Activated B cell treated with CpG ODN at 0.5 μM for 24 hours (primary cell): ENCODE measurements at regions not wholly inside any gene's neighbourhood (a gene's known extent, or its start where the extent isn't known, plus 50 kb on each side); places are given as distances from the start of the nearest gene placed in this dataset.

Experiments
- ATAC-seq: fragments of 200-7000 bp; cut with Tn5 transposase; one replicate; pipeline ENCODE4 v1.10.0; 2021; ENCODE audit warnings: low read depth, mild to moderate bottlenecking, moderate library complexity
- CTCF ChIA-PET: fragments of 350-600 bp; sonication (Branson Sonifier 250); formaldehyde crosslinking; loops from one replicate; lab custom pipeline; 2021; ENCODE audit warnings: antibody characterized with exemption; lab: Charles Lee
- POLR2A ChIA-PET: fragments of 350-600 bp; sonication (Branson Sonifier 250); formaldehyde crosslinking; loops from one replicate; lab custom pipeline; 2021; ENCODE audit warnings: antibody characterized with exemption; lab: Charles Lee
- DNase-seq: peaks from one replicate; pipeline ENCODE4 v3.0.0; 2022
- H3K27ac Mint-ChIP-seq: one replicate; pipeline ENCODE4 v1.8.0; 2020; ENCODE audit warnings: mixed read lengths
- H3K27me3 Mint-ChIP-seq: one replicate; pipeline ENCODE4 v1.8.0; 2021; ENCODE audit warnings: mixed read lengths
- H3K36me3 Mint-ChIP-seq: one replicate; pipeline ENCODE4 v1.8.0; 2021; ENCODE audit warnings: low read depth, mixed read lengths
- H3K4me1 Mint-ChIP-seq: one replicate; pipeline ENCODE4 v1.8.0; 2021; ENCODE audit warnings: mixed read lengths
- H3K4me3 Mint-ChIP-seq: one replicate; pipeline ENCODE4 v1.8.0; 2020; ENCODE audit warnings: mild to moderate bottlenecking, mixed read lengths
- H3K9me3 Mint-ChIP-seq: one replicate; pipeline ENCODE4 v1.8.0; 2020; ENCODE audit warnings: mixed read lengths
- CTCF ChIP-seq: fragments of 200-600 bp; IDR thresholded peaks from one replicate; pipeline ENCODE4 v1.8.0; 2022; ENCODE audit warnings: antibody characterized with exemption, mild to moderate bottlenecking
- intact Hi-C: fragments of 100-400 bp; cut with micrococcal nuclease; formaldehyde crosslinking; loops from one replicate; pipeline ENCODE4 v1.15.1; 2024

DNA sequence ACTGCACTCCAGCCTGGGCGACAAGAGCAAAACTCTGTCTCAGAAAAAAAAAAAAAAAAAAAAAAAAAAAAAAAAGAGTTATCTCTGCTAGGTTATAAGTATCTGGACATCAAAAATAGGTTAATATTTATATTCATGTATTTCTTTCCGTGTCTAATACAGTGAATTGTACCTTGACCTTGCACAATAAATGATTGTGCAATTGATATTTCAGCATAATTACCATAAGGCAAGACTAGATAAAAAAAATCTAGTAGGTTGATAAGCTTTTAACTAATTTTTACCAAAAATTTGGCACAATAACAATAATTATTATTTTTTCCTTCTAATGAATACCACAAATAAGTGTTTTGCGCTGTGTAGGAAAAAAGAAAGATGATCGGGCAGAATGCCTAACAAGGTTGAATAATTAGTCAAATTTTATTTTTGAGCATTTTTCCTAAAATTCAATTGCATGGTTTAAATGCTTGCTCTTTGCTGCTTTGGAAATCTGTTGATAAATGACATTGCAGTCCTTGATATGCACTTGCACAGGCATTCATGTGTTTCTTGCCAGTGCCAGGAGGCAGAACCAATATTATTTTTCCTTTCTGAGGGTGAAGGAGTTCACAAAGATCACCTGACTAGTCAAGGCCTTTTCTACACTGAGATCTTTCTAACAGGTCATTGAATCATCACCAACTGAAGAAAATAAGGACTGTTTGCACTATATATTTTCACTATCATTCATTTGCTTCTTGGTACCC is 127.5 kb downstream of the ARRDC3 start:
- ChIA-PET POLR2A (no interaction called here), CTCF (no interaction called here)

GRCh38 chr5:91252916-91253315 is 130.2 kb downstream of the ARRDC3 start:
- ChIA-PET CTCF (no interaction called here), POLR2A (interaction anchor here (0.7 to 1.6 kb wide), 3 partner anchors 9 to 31 kb away, joined by 3 to 4 read pairs (median 3); no protein-coding TSS in a partner anchor)
- peaks cover 5% of the 10 kb centered on the region for H3K9me3 Mint-ChIP-seq
- no peak for TF ChIP-seq CTCF
- DNase-seq (no peak), ATAC-seq (no peak)
- no peaks in the 10 kb centered on the region for H3K36me3 Mint-ChIP-seq
- intact Hi-C loops, result no loop called here
- H3K27ac Mint-ChIP-seq, result no peak overlapping the region
- H3K27me3 Mint-ChIP-seq, result peaks cover 5% of the 10 kb centered on the region
- H3K4me1 Mint-ChIP-seq, result no peaks in the 10 kb centered on the region
- H3K4me3 Mint-ChIP-seq, result no peak overlapping the region

More for the DNA sequence above, 127.5 kb downstream of the ARRDC3 start:
- DNase-seq (no peak), ATAC-seq (no peak)
- no peak overlapping the region for H3K27ac Mint-ChIP-seq
- H3K4me1 Mint-ChIP-seq, result no peaks in the 10 kb centered on the region
- H3K9me3 Mint-ChIP-seq, result no peaks in the 10 kb centered on the region
- no peak overlapping the region for H3K4me3 Mint-ChIP-seq
- no peaks in the 10 kb centered on the region for H3K36me3 Mint-ChIP-seq
- peaks cover 5% of the 10 kb centered on the region for H3K27me3 Mint-ChIP-seq
- no peak for TF ChIP-seq CTCF
- intact Hi-C loops, result no loop called here

DNA sequence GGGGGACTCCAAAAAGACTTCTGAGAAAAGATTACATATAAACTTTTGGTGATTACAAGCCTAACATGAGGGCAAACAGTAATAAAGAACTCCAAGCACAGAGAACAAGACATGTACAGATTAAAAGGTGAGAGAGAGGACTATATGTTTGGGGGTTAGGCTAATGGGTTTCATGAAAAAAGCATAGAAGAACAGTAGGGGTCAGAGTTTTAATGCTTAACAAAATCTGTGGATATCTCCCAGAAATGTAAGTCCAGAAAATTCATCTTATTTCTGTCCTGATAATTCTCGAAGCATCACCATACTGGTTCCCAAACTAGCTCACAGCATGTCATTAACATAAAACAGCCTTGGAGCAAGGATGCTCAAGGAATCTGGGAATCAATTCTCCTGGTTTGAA is 137.2 kb downstream of the ARRDC3 start:
- no peak overlapping the region for H3K27ac Mint-ChIP-seq
- no peaks in the 10 kb centered on the region for H3K4me1 Mint-ChIP-seq
- no peak overlapping the region for H3K4me3 Mint-ChIP-seq

DNA sequence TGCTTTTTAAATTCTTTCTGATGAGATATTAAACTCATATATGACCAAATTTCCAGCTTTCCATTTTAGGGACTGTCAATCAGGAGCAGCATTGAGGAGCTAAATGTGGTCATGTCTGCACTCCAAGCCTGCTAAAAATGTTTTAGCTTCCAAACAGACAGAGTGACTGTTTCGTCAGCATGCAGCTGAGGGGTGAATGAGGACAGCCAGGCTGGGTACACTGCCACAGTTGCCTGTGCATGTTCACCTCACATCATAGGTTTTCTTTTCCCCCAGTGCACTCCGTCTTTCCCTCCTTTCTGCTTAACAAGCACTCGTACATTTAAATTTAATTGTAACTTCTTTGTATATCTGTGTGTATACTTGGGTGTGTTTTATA is 138.1 kb downstream of the ARRDC3 start:
- POLR2A ChIA-PET, result no interaction called here
- Mint-ChIP-seq H3K27ac (no peak overlapping the region), H3K27me3 (peaks cover 8% of the 10 kb centered on the region), H3K4me3 (no peak overlapping the region), H3K9me3 (peaks cover 12% of the 10 kb centered on the region), H3K4me1 (no peaks in the 10 kb centered on the region), H3K36me3 (peaks cover 3% of the 10 kb centered on the region)
- no peak for DNase-seq
- TF ChIP-seq CTCF, result no peak
- intact Hi-C loops, result no loop called here
- no peak for ATAC-seq
- CTCF ChIA-PET, result interaction anchor here (1.1 to 2.4 kb wide), 2 partner anchors 25 to 140 kb away, joined by 3 to 15 read pairs; no protein-coding TSS in a partner anchor

More for the DNA sequence above, 137.2 kb downstream of the ARRDC3 start:
- ATAC-seq (no peak), DNase-seq (no peak)
- no peak for TF ChIP-seq CTCF
- Mint-ChIP-seq H3K9me3 (peaks cover 13% of the 10 kb centered on the region), H3K27me3 (peaks cover 8% of the 10 kb centered on the region), H3K36me3 (peaks cover 3% of the 10 kb centered on the region)
- intact Hi-C loops, result no loop called here
- POLR2A ChIA-PET, result no interaction called here
- CTCF ChIA-PET, result interaction anchor here (1.3 to 2.4 kb wide), 2 partner anchors 20 to 139 kb away, joined by 3 to 15 read pairs; no protein-coding TSS in a partner anchor

DNA sequence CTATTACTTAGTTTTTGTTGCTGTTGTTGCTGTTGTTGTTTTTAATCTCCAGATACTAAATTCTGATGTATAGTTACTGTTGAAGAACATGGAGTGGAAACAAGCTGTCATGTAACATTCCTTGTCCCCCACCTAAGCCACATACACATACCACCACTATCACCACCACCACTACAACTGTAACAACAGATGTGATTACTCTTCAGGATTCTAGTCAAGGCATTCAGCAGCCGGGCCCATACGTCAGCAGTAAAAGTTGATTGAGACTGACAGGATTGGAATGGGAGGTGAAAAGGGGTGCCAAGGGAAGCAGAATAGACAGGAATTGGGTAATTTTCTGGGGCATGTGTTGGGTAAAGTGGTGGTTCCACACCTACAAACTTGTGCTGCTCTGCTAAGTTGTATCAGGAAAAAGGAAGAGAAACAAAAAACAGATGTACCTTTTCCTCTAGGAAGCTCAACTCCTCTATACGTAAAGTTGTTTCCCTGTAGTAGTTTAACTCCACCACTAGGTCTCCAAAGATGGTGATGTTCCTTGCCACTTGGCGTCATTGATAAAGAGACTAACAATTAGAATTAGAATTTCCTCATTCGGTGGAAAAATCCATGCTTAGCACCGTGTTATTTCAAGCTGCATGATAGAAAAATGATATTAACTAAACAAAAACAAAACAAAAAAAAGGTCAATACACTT is 138.6 kb downstream of the ARRDC3 start:
- CTCF ChIA-PET, result interaction anchor here (1.1 to 1.3 kb wide), 2 partner anchors 25 to 140 kb away, joined by 3 read pairs; no protein-coding TSS in a partner anchor
- POLR2A ChIA-PET, result interaction anchor here (0.7 kb wide), 1 partner anchor 72 kb away, joined by 3 read pairs; no protein-coding TSS in a partner anchor
- H3K9me3 Mint-ChIP-seq, result peaks cover 8% of the 10 kb centered on the region
- peaks cover 8% of the 10 kb centered on the region for H3K27me3 Mint-ChIP-seq
- no peak overlapping the region for H3K27ac Mint-ChIP-seq
- no peaks in the 10 kb centered on the region for H3K4me1 Mint-ChIP-seq
- no peak for TF ChIP-seq CTCF
- DNase-seq (no peak), ATAC-seq (no peak)
- H3K36me3 Mint-ChIP-seq, result peaks cover 3% of the 10 kb centered on the region
- intact Hi-C loops, result no loop called here
- H3K4me3 Mint-ChIP-seq, result no peak overlapping the region
